ENCODE measurements at regions not wholly inside any gene's neighbourhood (a gene's known extent, or its start where the extent isn't known, plus 50 kb on each side); places are given as distances from the start of the nearest gene placed in this dataset.
"Not testable (repeated sequence)": the region's sequence is repeated elsewhere in the genome, so short reads cannot be mapped to it uniquely, and the experiment has no call there.

DNA sequence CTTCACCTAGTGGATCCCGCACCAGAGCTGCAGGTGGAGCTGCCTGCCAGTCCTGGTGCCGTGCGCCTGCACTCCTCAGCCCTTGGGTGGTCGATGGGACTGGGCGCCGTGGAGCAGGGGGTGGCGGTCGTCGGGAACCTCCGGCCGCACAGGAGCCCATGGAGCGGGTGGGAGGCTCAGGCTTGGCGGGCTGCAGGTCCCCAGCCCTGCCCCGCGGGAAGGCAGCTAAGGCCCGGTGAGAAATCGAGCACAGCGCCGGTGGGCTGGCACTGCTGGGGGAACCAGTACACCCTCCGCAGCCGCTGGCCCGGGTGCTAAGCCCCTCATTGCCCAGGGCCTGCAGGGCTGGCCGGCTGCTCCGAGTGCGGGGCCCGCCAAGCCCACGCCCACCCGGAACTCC, 253.2 kb downstream of the MTERF1 start:
- H3K9me3 Mint-ChIP-seq; H3K4me3 Mint-ChIP-seq; H3K4me1 Mint-ChIP-seq (ENCODE audit: low read depth); H3K36me3 Mint-ChIP-seq (ENCODE audit: low read depth); DNase-seq (ENCODE audit: low spot score); H3K27ac Mint-ChIP-seq; H3K27me3 Mint-ChIP-seq (ENCODE audit: low read depth): not testable (repeated sequence)

DNA sequence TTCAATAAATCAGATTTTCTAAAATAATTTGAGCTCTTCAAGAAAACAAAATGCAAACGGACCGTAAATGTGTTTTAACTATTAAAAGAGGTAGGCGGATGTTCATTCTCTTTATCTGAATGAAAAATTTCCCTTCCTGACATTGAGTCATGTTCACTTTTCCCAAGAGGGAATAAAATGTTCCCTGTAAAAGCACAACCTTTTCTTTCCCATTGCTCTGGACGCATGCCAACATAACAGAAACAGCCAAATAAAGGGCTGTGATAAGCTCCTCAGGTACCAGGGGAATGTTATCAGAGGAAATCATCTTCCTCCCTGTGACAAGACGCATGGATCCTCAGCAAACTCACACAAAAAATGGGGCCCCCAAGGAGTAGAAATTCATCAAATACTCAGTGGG, 251.8 kb downstream of the MTERF1 start:
- Mint-ChIP-seq H3K27ac (no peak overlapping the region), H3K36me3 (ENCODE audit: low read depth) (no peaks in the 10 kb centered on the region), H3K4me1 (ENCODE audit: low read depth) (no peaks in the 10 kb centered on the region), H3K9me3 (no peaks in the 10 kb centered on the region), H3K27me3 (ENCODE audit: low read depth) (no peaks in the 10 kb centered on the region), H3K4me3 (no peak overlapping the region)
- no peak for DNase-seq (ENCODE audit: low spot score)

DNA sequence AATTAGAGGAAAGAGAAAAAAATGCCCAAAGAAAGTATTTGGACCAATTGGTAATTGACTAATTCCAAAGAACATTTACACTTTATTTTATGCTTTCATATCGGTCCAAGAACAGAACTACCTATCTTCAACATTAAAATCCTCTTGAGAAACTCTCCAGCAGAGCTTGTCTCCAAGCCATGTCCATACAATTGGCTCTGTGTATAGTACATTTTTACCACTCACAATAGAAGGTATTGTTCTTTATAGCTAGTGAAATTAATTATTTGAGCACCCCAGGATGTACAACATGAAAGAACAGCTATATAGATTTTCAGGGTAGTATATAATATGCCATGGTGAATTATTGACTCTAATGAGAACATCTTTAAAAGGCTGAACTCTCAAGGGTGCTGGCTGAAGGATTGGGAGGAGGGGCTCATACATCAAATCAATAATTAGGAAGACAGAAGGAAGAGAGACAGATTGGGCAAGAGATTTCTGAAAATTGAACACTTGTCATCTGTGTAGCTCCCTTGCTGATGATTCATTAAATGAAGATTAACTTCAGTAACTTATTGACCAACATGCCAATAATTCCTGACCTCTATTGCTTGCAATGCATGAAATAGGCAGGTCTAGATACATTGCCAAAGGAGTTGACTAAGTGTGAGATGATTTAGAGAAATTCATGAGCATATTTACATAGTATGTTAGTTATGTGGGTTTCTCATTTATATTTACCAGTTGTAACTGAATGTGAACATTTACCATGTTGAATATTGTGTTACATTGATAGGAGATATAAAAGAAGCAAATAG, 249.7 kb downstream of the MTERF1 start:
- DNase-seq (ENCODE audit: low spot score): no peak
- no peaks in the 10 kb centered on the region for H3K36me3 Mint-ChIP-seq (ENCODE audit: low read depth)

DNA sequence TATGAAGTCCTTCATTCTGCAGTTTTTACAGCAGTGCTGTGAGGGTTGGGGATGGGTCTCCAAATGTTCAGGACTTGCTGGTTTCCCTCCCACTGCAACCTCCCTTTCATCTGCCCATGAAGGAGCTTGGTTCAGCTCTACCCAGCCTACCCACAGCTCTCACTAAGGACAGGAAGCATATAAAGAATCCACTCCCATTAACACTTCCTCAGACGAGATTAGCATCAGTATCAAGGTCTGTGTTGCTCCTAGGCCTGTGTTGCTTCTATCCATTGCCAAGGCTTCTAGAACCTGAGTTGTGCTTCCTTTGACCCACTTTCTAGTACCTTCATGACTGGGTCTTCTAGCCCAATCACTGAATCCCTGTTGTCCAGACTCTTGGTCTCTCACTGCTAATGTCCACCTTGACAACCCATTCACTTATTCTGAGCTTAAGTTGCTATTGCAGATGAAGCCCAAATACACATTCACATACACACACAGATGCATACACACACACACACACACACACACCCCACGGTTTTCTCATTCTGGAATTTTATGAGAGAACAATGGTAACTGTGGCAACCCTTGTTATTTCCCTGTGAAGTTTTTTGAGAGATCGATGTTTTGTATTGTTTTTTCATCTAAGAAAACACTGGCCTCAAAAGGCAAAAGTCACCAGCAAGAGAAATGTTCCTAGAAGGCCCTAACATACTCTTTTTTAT, 248.1 kb downstream of the MTERF1 start:
- Mint-ChIP-seq H3K4me1 (ENCODE audit: low read depth) (no peaks in the 10 kb centered on the region), H3K4me3 (no peak overlapping the region), H3K27me3 (ENCODE audit: low read depth) (no peaks in the 10 kb centered on the region), H3K36me3 (ENCODE audit: low read depth) (no peaks in the 10 kb centered on the region), H3K9me3 (no peaks in the 10 kb centered on the region), H3K27ac (no peak overlapping the region)
- DNase-seq (ENCODE audit: low spot score): no peak

More for the DNA sequence above, 249.7 kb downstream of the MTERF1 start:
- no peaks in the 10 kb centered on the region for H3K27me3 Mint-ChIP-seq (ENCODE audit: low read depth)
- no peak overlapping the region for H3K4me3 Mint-ChIP-seq
- no peak overlapping the region for H3K27ac Mint-ChIP-seq
- H3K4me1 Mint-ChIP-seq (ENCODE audit: low read depth): no peaks in the 10 kb centered on the region
- no peaks in the 10 kb centered on the region for H3K9me3 Mint-ChIP-seq

DNA sequence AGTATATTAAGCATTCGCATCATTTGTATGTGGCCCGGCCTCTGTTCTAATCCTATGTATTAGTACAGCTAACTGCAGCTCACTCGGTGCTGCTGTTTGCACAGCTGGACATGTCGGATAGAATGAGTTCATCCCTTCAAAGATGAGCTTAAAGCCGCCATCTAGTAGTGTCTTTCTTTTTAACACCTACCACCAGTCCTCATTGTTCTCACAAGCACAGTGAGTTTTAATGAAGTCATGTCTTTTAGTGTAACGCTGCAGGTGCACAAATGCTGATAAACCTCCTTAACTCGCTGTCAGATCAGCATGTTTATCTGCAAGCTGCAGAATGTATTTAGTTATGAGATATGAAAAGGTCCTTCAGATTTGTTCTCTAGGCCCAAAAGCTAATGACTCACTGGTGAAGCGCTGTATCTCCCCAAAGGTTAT, 247.5 kb downstream of the MTERF1 start:
- Mint-ChIP-seq H3K9me3 (no peaks in the 10 kb centered on the region), H3K4me1 (ENCODE audit: low read depth) (no peaks in the 10 kb centered on the region), H3K27me3 (ENCODE audit: low read depth) (no peaks in the 10 kb centered on the region), H3K4me3 (no peak overlapping the region), H3K36me3 (ENCODE audit: low read depth) (no peaks in the 10 kb centered on the region), H3K27ac (no peak overlapping the region)
- DNase-seq (ENCODE audit: low spot score): no peak

DNA sequence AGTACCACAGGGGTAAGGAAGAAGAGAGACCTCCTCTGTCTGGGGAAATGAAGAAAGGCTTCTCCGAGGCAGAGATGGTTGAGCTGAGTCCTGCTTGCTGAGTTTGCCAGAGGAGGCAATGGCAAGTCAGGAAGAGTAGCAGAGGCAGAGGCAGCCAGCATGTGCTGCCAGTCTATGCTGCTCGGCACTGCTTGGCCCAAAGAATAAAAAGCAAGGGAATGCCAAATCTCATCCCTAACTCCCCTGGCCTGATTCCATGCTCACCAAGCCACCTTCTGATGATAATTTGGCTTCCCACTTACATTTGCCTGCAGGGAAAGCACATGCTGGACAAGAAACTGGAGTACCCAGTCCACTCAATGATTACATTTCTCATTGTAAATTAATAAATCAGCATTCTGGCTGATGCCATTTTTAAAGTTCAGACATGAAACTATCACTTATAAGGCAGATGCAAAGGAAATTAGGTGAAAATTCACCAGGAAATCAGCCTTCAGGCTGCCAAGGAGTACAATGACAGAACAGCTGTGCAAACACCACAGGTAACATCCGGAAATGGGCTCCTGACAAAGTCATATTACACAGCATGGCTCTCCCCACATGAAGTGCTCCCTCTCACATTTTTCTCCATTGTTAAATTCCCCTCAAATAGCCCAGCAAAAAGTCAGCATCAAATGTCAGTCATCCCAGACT, 245.9 kb downstream of the MTERF1 start:
- H3K27me3 Mint-ChIP-seq (ENCODE audit: low read depth): no peaks in the 10 kb centered on the region
- no peaks in the 10 kb centered on the region for H3K36me3 Mint-ChIP-seq (ENCODE audit: low read depth)
- no peak for DNase-seq (ENCODE audit: low spot score)
- no peaks in the 10 kb centered on the region for H3K4me1 Mint-ChIP-seq (ENCODE audit: low read depth)
- no peak overlapping the region for H3K27ac Mint-ChIP-seq
- no peak overlapping the region for H3K4me3 Mint-ChIP-seq
- H3K9me3 Mint-ChIP-seq: no peaks in the 10 kb centered on the region

DNA sequence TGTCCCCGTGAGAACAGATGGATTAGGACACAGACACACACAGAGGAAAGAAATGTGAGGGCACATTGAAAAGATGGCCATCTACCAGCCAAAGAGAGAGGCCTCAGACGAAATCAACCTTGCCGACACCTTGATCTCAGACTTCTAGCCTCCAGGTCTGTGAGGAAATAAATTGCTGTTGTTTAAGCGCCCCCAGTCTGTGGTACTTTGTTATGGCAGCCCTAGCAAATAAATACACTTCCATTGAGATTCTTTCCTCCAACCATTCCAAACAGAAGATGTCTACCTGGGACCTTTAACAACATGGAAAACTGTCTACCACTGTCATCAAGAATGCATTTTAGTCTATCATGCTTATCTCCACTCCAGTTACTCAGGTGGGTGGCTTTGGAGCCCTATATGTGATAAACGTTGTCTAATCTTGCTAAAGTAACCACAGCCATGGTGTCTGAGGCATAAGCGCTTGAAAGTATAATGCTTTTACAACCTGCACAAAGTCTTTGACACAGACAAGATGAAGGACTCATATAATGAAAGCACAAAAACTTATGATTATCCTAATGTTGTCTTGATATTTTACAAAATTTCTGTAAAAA, 244.3 kb downstream of the MTERF1 start:
- H3K27ac Mint-ChIP-seq: no peak overlapping the region
- no peaks in the 10 kb centered on the region for H3K9me3 Mint-ChIP-seq
- DNase-seq (ENCODE audit: low spot score): no peak

DNA sequence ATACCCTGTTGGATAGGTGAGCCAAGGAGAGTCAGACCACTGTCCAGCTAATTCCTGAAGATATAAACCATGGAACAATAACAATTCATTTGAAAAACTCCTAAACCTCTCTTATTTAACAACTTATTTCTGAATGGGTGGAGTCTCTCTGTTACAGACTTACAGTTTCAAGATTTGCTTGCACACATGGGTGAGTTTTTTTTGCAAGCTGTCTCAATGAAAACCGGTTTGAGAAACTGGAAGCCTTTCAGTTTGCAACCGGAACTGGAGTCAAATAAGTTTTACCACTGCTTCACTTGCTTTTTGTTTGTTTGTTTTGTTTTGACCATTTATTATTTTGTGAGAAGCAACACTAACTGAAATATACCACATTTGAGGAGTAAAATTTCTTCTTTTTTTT, 243.8 kb downstream of the MTERF1 start:
- Mint-ChIP-seq H3K27ac (no peak overlapping the region), H3K4me3 (no peak overlapping the region), H3K4me1 (ENCODE audit: low read depth) (no peaks in the 10 kb centered on the region), H3K36me3 (ENCODE audit: low read depth) (no peaks in the 10 kb centered on the region), H3K27me3 (ENCODE audit: low read depth) (no peaks in the 10 kb centered on the region), H3K9me3 (no peaks in the 10 kb centered on the region)
- DNase-seq (ENCODE audit: low spot score): no peak

More for the DNA sequence above, 244.3 kb downstream of the MTERF1 start:
- H3K4me1 Mint-ChIP-seq (ENCODE audit: low read depth): no peaks in the 10 kb centered on the region
- no peak overlapping the region for H3K4me3 Mint-ChIP-seq
- H3K36me3 Mint-ChIP-seq (ENCODE audit: low read depth): no peaks in the 10 kb centered on the region
- no peaks in the 10 kb centered on the region for H3K27me3 Mint-ChIP-seq (ENCODE audit: low read depth)

DNA sequence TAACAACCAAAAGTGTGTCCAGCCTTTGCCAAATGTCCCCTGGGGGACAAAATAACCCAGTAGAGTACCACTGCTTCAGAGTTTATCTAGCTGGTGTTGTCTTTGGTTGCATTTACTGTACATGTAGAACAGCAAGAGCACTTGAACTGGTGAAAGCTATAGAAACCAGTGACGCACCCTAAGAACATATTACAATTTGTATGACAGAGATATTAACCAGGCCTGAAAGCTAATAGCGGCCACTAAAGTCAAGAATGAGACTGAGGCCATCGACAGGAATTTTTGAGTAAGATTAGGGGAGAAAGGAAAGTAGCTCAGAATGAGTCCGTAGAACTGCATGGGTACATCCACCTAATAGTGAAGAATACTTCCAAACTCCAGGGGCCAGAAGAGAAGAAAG, 236.2 kb downstream of the MTERF1 start:
- DNase-seq (ENCODE audit: low spot score): no peak
- Mint-ChIP-seq H3K36me3 (ENCODE audit: low read depth) (no peaks in the 10 kb centered on the region), H3K4me1 (ENCODE audit: low read depth) (no peaks in the 10 kb centered on the region), H3K27me3 (ENCODE audit: low read depth) (no peaks in the 10 kb centered on the region), H3K27ac (no peak overlapping the region), H3K9me3 (no peaks in the 10 kb centered on the region), H3K4me3 (no peak overlapping the region)

DNA sequence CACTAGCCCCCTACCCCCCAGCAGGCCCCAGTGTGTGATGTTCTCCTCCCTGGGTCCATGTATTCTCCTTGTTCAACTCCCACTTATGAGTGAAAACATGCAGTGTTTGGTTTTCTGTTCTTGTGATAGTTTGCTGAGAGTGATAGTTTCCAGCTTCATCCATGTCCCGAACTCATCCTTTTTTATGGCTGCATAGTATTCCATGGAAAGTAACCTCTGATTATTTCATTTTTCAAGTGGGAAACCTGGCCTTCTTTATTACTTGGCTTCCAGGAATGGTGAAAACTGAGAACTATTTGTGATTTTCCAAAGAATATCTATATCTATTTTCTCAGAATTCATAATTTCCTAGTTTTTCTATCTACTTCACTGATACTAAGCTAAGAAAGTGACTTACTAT, 235.0 kb downstream of the MTERF1 start:
- Mint-ChIP-seq H3K4me1 (ENCODE audit: low read depth) (no peaks in the 10 kb centered on the region), H3K27ac (no peak overlapping the region), H3K9me3 (no peaks in the 10 kb centered on the region), H3K27me3 (ENCODE audit: low read depth) (no peaks in the 10 kb centered on the region), H3K36me3 (ENCODE audit: low read depth) (no peaks in the 10 kb centered on the region), H3K4me3 (no peak overlapping the region)
- no peak for DNase-seq (ENCODE audit: low spot score)

DNA sequence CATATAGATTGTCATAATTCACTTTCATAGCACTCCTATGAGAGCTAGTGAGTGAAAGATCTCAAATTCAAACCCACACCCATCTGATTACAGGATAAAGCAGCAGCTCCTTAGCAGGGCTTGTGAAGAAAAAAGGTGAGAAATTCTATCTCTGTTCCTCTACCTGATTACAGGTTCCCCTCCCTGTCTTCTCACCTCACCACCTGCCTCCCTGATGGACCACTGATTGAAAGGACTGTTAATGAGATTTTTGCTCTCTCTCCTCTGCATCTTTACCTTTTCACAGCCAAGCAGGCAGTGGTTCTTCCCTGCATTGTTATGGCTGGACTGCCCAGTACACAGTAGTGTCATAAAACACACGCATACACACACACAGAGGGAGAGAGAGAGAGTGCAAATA, 228.5 kb downstream of the MTERF1 start:
- Mint-ChIP-seq H3K27me3 (ENCODE audit: low read depth) (no peaks in the 10 kb centered on the region), H3K4me3 (no peak overlapping the region), H3K4me1 (ENCODE audit: low read depth) (no peaks in the 10 kb centered on the region), H3K9me3 (no peaks in the 10 kb centered on the region), H3K27ac (no peak overlapping the region), H3K36me3 (ENCODE audit: low read depth) (no peaks in the 10 kb centered on the region)
- DNase-seq (ENCODE audit: low spot score): no peak

DNA sequence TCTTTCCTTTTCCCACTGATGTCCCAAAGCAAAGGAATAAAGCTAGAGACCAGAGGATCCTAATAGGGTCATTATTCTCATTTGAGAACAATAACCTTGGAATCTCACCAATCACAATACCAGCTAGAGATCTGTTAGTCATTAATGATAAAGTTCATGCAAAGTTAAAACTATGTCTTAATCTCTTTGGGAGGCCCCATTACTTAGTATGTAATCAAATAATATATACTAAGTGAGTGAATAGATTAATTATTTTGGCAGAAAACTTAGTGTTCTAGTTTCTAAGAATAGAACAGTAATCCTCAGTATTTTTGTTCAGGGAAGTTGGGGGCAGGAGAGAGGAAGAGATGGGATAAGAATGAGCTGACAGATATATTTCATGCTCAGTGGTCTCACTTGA, 227.2 kb downstream of the MTERF1 start:
- no peak overlapping the region for H3K27ac Mint-ChIP-seq

DNA sequence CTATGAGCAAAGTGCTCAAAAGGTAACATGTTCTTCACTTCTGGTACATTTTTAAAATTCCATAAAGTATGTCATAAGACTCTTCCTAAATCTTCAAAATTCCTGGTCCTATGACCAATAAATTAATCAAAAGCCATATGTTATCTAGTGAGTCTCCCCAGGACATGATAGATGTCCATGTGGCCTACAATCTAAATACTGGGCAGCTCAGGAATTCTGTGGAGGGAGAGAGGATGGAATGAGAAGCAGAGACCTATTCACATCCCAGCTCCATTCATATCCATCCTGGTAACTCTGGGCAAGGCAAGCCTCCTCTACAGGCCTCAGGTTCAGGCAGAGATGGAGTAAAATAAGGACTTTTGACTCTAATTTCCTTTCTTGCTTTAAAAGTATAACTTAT, 224.8 kb downstream of the MTERF1 start:
- H3K4me3 Mint-ChIP-seq: no peak overlapping the region
- H3K36me3 Mint-ChIP-seq (ENCODE audit: low read depth): no peaks in the 10 kb centered on the region
- no peaks in the 10 kb centered on the region for H3K27me3 Mint-ChIP-seq (ENCODE audit: low read depth)
- DNase-seq (ENCODE audit: low spot score): no peak
- no peak overlapping the region for H3K27ac Mint-ChIP-seq
- no peaks in the 10 kb centered on the region for H3K4me1 Mint-ChIP-seq (ENCODE audit: low read depth)
- no peaks in the 10 kb centered on the region for H3K9me3 Mint-ChIP-seq

More for the DNA sequence above, 227.2 kb downstream of the MTERF1 start:
- Mint-ChIP-seq H3K27me3 (ENCODE audit: low read depth) (no peaks in the 10 kb centered on the region), H3K4me3 (no peak overlapping the region), H3K9me3 (no peaks in the 10 kb centered on the region), H3K4me1 (ENCODE audit: low read depth) (no peaks in the 10 kb centered on the region), H3K36me3 (ENCODE audit: low read depth) (no peaks in the 10 kb centered on the region)
- DNase-seq (ENCODE audit: low spot score): no peak

Data from T-helper 2 cell treated with Interferon-gamma antibody and Interleukin-4, amounts not matched to agents 5 μg/mL and 100 μg/mL, for 36 hours (primary cell).